Kidney (tissue), 13 donors: ENCODE measurements at regions not wholly inside any gene's neighbourhood (a gene's known extent, or its start where the extent isn't known, plus 50 kb on each side); places are given as distances from the start of the nearest gene placed in this dataset.

Experiments
- DNase-seq, 5 donors: peaks; one replicate each; pipeline ENCODE4 v3.0.0-alpha.2; 2013 to 2020
- FAIRE-seq: peaks from 2 replicates; lab custom pipeline; 2012; peaks lifted over from hg19 to GRCh38; lab: Jason Lieb, UNC
- H3K27ac ChIP-seq, 2 donors: one replicate each; pipeline ENCODE4 v1.7.0; 2013; ENCODE audit warnings: low read depth in 2 of 2, low read length in 2 of 2, inconsistent platforms in 1 of 2
- H3K27me3 ChIP-seq: one replicate; pipeline ENCODE4 v1.7.1; 2013; ENCODE audit warnings: low read length, inconsistent platforms; ENCODE audit not compliant: control insufficient read depth, insufficient read depth
- H3K36me3 ChIP-seq, 3 donors: one replicate each; pipeline versions ENCODE4 v1.7.0 to v1.7.1; 2013; ENCODE audit warnings: low read length in 3 of 3, control low read depth in 1 of 3, inconsistent platforms in 1 of 3; ENCODE audit not compliant: insufficient read depth in 3 of 3, control insufficient read depth in 2 of 3
- H3K4me1 ChIP-seq, 3 donors: one replicate each; pipeline versions ENCODE4 v1.7.0 to v1.7.1; 2013; ENCODE audit warnings: low read length in 3 of 3, inconsistent platforms in 1 of 3, low read depth in 1 of 3; ENCODE audit not compliant: control insufficient read depth in 2 of 3, insufficient read depth in 2 of 3
- H3K4me3 ChIP-seq, 3 donors: one replicate each; pipeline versions ENCODE4 v1.7.0 to v1.8.1; 2013; ENCODE audit warnings: low read length in 3 of 3, control low read depth in 1 of 3, inconsistent platforms in 1 of 3
- H3K9ac ChIP-seq, 3 donors: one replicate each; pipeline versions ENCODE4 v1.7.0 to v1.7.1; 2013; ENCODE audit warnings: low read length in 3 of 3, control low read depth in 1 of 3, inconsistent platforms in 1 of 3
- H3K9me3 ChIP-seq, 3 donors: one replicate each; pipeline versions ENCODE4 v1.7.0 to v1.7.1; 2013; ENCODE audit warnings: low read length in 3 of 3, control low read depth in 1 of 3, inconsistent platforms in 1 of 3; ENCODE audit not compliant: control insufficient read depth in 2 of 3, insufficient read depth in 1 of 3
- intact Hi-C: fragments of 100-400 bp; cut with DNase I; formaldehyde crosslinking; loops from one replicate; pipeline ENCODE4 v1.11.1; 2022
- TF ChIP-seq, protein P1 (sequence below): IDR thresholded peaks from 3 replicates; pipeline ENCODE4 v1.5.1; 2012; ENCODE audit warnings: mild to moderate bottlenecking, moderate library complexity, borderline replicate concordance; ENCODE audit not compliant: insufficient read depth; ENCODE audit errors: extremely low read depth
- donor health status: control.
- donor health status: control.
- donor health status: control.
- donor health status: control.
- donor health status: control.
- donor health status: DM: yes; HTN: yes; CAD: no.
- donor health status: Normal renal cell carcinoma (clear cell type).

DNA sequence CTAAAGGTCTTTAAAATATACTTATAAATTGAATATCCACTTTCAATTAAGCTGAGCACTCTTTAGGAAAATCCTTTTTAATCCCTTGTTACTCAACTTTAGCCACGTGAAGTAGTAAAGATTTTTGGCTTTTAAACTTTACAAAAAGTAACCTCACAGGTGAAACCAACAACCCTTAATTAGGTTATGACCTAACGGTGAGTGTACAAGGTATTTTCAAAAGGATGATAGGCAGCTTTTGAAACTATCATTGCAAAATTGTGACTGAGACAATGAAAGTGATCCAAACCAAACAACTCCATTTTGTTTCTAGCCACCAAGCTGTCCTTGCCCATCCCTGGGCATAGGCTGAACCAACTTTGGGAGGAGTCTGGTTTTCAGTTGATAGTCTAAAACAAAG lies 940.2 kb downstream of the OTOL1 start:
- Histone ChIP-seq H3K36me3 (no peaks in the 10 kb centered on the region), H3K4me3 (no peak overlapping the region), H3K27me3 (no peaks in the 10 kb centered on the region), H3K27ac (no peak overlapping the region), H3K9ac (no peak overlapping the region), H3K4me1 (no peaks in the 10 kb centered on the region), H3K9me3 (no peaks in the 10 kb centered on the region)
- FAIRE-seq, result no peak
- TF ChIP-seq, protein P1, sequence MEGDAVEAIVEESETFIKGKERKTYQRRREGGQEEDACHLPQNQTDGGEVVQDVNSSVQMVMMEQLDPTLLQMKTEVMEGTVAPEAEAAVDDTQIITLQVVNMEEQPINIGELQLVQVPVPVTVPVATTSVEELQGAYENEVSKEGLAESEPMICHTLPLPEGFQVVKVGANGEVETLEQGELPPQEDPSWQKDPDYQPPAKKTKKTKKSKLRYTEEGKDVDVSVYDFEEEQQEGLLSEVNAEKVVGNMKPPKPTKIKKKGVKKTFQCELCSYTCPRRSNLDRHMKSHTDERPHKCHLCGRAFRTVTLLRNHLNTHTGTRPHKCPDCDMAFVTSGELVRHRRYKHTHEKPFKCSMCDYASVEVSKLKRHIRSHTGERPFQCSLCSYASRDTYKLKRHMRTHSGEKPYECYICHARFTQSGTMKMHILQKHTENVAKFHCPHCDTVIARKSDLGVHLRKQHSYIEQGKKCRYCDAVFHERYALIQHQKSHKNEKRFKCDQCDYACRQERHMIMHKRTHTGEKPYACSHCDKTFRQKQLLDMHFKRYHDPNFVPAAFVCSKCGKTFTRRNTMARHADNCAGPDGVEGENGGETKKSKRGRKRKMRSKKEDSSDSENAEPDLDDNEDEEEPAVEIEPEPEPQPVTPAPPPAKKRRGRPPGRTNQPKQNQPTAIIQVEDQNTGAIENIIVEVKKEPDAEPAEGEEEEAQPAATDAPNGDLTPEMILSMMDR, result no peak
- intact Hi-C loops, result no loop called here
- no peak for DNase-seq

DNA sequence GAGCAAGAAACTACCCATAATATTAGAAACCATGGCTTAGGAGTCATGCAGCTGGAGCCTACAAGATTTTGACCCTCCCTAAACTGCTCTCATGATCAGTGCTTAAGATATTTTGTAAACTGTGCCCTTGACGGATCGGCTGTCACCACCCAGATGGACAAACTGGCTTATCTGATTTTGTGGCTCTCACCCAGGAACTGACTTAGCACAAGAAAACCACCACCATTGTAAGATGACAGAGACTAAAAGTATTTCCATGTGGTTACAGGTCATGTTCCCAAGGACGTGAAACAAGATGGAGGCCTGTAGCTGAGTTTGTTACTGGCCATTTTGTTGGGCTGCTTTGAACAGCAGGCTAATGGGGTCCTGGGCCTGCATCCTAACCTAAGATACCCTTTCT lies 940.9 kb downstream of the OTOL1 start:
- Histone ChIP-seq H3K4me3 (no peak overlapping the region), H3K27me3 (no peaks in the 10 kb centered on the region), H3K9me3 (no peaks in the 10 kb centered on the region), H3K36me3 (no peaks in the 10 kb centered on the region), H3K4me1 (no peaks in the 10 kb centered on the region), H3K27ac (no peak overlapping the region), H3K9ac (no peak overlapping the region)
- DNase-seq (no peak), FAIRE-seq (no peak)
- intact Hi-C loops, result no loop called here
- TF ChIP-seq, protein P1, result no peak

DNA sequence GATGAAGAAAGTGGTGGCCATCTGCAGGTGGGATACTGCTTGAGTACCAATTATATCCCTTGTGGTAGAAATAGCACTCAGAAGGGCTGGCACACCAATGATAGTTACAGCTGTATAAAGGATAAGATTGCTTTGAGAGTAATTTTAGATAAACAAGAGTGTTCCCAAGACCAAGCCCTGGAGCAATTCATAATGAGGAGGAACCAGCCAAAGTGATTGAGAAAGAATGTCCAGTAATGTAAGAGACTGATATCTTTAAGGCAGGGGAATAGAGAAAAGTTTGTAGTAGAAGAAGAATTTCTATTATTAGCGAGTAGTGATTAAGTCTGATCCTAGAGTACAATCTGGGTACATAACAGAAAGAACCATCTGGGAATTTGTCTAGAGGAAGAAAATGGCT lies 945.1 kb downstream of the OTOL1 start:
- no peak for DNase-seq
- H3K27me3 ChIP-seq, result no peaks in the 10 kb centered on the region
- no peak overlapping the region for H3K27ac ChIP-seq
- no peaks in the 10 kb centered on the region for H3K9me3 ChIP-seq
- no peak overlapping the region for H3K4me3 ChIP-seq
- TF ChIP-seq, protein P1, result no peak
- H3K36me3 ChIP-seq, result no peaks in the 10 kb centered on the region
- intact Hi-C loops, result no loop called here
- no peak for FAIRE-seq
- H3K4me1 ChIP-seq, result no peaks in the 10 kb centered on the region
- H3K9ac ChIP-seq, result no peak overlapping the region

DNA sequence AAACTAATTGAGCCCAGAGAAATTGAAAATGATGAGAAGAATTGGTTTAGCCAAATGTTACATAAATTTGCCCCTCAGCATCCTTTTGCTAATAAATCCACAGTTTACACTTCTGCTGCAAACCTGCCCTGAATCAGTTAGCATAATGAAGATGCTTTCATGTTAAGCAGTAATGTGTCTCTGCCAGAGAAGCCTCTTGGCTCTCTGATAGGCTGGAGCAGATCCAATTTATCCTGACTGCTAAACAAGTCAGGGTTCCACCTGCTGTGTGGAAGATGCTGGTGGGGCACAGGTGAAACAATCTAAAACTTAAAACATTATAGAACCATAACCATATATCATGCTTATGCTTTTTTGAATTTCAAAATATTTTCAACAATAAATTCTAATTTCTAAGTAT lies 946.8 kb downstream of the OTOL1 start:
- intact Hi-C loops, result no loop called here
- DNase-seq (no peak), FAIRE-seq (no peak)
- Histone ChIP-seq H3K9me3 (no peaks in the 10 kb centered on the region), H3K36me3 (no peaks in the 10 kb centered on the region), H3K4me3 (no peak overlapping the region), H3K4me1 (no peaks in the 10 kb centered on the region), H3K9ac (no peak overlapping the region), H3K27me3 (no peaks in the 10 kb centered on the region), H3K27ac (no peak overlapping the region)
- TF ChIP-seq, protein P1, result no peak
